Right lung (tissue), 2 donors: ENCODE measurements at regions not wholly inside any gene's neighbourhood (a gene's known extent, or its start where the extent isn't known, plus 50 kb on each side); places are given as distances from the start of the nearest gene placed in this dataset.
"Not testable (repeated sequence)": the region's sequence is repeated elsewhere in the genome, so short reads cannot be mapped to it uniquely, and the experiment has no call there.

ENCODE experiments used
- DNase-seq, 2 donors: peaks; one replicate each; pipeline ENCODE4 v3.0.0-alpha.2; 2013

DNA sequence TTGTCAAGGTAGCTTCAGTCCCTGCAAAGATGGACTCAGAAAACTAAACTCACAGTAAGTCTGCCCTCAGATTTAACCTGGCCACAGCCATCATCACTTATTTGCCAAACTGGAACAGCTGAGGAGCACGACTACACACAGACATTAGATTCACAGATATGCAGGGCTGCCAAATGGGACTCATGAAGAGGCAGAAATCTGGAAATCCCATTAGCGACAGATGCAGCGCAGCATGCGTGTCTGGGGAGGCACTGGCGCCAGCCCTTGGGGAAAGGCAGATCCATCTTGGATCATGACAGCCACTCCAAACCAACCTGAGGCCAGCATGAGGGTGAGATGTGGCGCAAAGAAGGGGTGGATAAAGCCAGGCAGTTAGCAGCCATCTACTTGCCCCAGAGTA lies 160.7 kb upstream of the TSC22D2 start:
- DNase-seq, result no peak

DNA sequence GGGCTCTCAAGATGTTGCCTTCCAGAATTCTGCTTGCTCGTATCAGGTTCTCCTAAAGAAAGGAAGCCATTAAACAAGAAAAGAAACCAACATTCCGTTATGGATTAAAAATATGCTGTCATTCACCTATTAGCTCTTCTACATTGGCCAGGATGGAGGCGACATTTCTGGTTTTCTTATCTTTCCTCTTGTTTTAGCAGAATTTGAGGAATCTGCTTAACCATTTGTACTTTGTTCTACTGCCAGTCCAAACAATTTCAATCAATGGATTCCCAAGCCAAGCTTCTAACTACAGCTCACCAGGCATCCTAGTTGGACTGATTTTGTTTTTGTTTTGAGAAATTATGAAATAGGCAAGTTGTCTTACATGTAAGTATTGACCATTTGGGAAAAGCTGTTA lies 164.6 kb upstream of the TSC22D2 start:
- no peak for DNase-seq

DNA sequence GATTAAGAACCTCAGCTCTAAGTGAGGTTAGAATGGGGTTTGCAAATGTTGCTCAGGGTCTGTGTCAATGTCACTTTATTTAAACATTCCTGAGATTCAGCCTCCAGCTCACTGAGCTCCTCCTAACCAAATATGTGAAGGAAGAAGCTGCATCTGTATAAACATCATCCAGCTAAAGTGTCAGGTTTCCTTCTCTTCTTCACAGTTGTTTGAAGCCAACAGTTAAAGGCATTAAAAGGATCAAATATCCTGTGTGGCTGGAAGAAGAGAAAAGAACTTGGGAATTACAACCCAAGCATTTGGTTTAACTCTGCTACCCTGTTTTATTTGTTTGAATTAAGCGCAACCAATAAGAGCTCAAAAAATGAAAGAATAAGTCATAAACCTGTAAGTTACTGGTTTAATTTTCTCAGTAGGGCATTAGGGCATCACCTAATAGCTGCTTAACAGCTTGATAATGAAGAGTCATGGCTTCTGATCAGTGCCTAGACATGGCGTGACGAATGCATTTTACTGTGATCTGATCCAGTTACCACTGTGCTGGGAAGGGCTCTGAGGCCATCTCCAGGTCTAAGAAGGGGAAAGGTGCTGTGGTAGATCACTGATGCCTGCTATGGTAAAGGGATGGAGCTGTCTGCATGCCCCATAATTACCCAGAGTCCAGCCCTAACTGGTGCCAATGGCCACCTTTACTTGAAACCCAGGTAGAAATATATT lies 165.7 kb upstream of the TSC22D2 start:
- no peak for DNase-seq

DNA sequence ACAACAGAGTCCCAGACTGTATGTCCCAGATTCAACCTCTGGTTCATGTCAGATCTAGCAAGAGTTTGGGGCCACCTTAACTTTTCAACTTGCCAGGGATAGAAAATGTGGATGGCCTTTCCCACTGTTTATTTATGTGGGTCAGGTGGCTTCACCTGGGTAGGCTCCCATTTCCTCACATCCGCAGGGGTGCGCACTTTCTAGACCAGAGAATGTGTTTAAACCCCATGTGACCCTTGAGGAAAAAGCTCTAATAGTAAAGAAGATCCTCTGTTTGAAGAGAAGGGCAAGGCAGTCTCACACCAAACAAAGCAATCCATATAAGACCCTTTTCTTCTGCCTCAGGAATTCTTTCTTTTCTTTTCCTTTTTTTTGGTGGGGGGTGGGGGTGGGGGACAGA lies 167.2 kb upstream of the TSC22D2 start:
- DNase-seq, result no peak

DNA sequence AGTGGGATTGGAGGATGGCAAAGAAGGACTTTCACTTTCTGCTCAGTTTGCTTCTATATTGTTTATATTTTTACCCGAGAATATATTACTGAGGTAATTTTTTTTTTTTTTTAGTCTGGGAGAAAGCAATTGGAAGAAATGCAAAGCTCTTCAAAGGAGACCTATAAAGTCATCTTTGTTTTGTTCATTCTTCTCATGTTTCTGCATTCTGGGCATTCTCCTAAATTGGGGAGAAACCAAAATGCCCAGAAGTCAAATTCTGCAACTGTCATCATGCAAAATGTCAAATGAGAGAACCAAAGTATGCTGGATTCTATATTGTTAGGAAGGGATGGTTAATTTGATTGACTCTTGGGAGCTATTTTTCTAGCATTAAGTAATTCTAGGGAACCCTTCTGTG lies 168.3 kb upstream of the TSC22D2 start:
- DNase-seq, result no peak

DNA sequence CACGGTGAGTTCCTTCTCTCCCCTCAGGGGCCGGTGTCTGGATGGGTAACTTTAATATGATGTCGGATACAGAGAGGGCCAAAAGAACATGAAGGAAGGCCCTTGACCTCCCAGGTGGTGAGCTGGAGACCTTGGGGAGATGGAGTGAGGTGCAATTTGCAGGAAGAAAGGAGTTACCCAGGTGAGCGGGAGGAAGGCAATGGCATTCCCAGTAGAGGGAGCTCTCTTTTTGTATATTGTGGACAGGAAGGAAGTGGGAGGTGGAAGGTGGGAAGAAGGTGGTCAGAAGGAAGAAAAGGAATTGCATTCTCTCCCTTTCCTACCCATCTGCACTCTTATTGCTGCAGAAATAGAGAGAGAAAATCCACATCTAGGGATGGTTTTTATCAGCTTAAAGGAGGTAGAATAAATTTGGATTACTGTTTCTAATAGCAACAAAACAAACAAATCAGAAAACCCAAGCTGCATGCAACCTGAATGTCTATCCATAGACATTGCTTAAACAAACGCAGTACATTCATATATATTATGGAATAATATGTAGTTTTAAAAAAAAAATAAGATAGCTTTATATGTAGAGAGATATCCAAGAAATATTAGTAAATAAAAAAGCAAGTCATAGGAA lies 169.0 kb upstream of the TSC22D2 start:
- DNase-seq, result no peak

DNA sequence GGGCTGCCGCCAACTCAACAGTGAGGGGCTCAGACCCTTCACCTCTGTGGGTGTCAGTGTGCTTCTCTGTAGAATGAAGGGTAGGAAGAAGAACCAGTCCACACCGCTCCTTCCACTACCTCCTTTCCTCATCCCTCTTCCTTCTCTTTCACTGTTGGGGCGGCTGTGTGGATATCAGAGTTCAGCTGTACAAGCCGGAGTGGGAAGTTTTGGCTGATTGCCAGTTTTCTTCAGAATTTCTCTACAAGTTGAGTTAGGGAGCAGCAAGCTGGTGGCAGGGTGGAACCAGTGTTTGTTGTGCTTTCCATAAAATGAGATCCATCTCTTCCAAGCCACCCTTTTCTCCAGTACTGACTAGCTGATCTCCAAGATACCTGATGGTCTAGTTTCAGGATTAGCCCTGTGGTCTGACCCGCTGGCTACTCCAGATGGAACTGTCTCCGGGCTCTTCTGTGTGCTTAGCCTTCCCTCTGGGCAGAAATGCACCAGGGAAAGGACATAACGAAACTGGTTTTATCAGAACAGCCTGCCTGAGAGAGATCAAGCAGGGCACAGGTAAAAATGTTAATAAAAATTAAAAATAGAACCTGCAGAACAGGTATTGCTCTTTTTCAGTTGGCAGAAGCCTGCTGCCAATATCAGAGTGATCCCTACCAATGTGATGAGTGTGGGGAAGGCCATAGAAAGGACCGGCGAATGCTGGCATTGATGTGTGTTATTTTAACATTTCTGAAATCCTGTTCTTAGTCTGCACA lies 169.9 kb upstream of the TSC22D2 start:
- DNase-seq, result no peak

DNA sequence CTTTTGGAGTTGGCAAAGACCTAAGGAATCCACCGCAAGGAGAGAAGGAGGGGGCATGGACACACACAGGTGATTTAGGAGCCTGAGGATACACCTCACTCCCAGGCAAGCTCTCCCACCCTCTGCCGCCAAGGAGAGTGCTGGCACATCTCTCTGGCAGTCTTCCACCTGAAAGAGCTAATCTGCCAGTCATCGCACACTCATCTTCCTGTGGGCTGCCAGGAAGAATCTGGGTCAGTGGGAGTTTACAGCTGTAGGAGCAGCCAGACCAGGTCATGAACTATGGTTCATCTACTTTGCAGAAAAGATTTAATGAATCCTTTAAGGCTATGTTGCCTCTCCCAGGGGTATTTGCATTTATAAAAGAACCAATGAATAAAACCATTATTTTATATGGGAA lies 170.6 kb upstream of the TSC22D2 start:
- no peak for DNase-seq

DNA sequence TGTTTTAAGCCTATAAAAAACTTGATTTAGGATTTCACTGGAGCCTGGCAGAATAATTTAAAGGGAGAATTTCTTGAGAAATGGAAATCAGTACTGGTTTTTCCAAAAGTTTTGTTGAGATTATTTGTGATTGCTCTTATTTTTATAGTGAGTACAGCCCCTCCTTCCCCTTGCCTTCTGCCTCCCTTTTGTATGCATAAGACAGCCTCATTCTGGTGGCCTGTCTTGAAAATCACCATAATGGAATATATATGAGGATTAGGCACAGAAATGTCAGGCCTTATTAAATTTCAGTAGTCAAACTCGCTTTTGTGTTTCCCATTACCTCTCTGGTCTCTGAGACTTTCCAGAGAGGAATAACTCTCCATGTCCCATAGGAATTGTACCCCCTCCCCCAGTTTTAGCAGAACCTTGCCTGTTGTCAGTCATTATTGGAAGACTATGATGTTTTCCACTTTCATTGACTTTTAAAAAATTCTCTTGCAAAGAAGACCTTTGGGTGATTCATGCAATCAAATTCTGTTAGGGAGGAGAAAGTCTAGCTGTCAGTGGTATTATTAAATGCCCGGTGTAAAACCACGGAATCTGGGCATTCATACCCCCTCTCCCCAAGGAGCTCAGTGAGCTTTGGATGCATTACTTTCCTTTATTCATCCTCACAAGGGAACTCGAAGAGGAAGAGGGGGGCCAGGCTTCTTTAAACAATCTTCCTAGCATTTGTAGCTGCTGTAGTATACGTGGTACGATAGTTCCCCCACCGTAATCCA lies 171.6 kb upstream of the TSC22D2 start:
- no peak for DNase-seq

DNA sequence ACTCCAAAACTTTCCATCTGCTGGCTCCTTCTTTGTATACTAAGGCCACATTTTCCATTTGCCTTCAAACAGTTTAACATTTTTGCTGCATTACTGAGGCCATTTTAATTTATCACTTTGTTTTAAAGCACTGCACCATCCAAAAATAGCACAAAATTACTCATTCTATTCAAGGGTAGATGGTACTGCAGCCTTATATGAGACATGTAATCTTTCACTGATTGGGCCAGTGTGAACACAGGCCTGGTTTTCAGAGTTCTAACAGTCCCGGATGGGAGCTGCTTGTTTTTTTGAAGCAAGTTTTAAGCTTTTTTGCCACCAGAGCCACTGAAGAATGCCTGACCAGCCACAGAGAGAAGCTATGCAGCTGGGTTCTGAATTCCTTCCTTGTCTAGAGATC lies 172.3 kb upstream of the TSC22D2 start:
- no peak for DNase-seq

DNA sequence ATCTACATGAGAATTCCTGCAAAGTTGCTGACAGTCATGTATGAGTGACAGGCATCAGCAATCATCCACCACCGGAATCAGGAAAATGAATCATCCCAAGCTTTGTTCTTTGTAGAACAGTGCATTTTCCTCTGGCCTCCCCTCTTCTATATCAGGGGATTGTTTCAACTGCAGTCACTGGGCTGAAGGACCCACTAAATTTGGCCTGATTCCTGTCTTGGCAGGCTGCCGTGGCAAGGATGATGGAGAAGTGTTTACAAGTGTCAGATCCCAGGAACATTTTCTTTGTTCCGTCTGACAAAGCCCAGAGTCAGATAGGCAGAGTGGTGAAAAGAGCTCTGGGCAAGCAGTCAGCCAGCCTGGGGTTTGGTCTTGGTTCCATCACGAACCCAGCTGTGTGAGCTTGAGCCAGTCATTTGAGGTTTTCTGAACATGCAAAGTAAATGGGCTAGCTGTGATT lies 175.1 kb upstream of the TSC22D2 start:
- no peak for DNase-seq

DNA sequence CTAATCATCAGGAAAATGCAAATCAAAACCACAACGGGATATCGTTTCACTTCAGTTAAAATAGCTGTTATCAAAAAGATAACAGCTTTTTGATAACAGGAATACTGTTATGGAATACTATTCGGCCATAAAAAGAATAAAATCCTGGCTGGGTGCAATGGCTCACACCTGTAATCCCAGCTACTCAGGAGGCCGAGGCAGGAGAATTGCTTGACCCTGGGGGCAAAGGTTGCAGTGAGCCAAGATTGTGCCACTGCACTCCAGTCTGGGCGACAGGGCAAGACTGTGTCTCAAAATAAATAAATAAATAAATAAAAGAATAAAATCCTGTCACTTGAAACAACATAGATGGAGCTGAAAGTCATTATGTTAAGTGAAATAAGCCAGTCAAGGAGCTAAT lies 178.1 kb upstream of the TSC22D2 start:
- no peak for DNase-seq

DNA sequence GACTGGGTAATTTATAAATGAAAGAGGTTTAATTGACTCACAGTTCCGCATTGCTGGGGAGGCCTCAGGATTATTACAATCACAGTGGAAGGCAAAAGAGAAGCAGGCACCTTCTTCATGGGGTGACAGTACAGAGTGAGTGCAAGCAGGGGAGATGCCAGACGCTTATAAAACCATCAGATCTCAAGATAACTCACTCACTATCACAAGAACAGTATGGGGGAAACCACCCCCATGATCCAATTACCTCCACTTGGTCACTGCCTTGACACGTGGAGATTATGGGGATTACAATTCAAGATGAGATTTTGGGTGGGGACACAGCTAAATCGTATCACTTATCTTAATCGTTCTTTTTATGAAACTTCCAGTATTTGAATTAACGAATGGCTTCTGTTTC lies 179.5 kb upstream of the TSC22D2 start:
- not testable (repeated sequence) for DNase-seq

DNA sequence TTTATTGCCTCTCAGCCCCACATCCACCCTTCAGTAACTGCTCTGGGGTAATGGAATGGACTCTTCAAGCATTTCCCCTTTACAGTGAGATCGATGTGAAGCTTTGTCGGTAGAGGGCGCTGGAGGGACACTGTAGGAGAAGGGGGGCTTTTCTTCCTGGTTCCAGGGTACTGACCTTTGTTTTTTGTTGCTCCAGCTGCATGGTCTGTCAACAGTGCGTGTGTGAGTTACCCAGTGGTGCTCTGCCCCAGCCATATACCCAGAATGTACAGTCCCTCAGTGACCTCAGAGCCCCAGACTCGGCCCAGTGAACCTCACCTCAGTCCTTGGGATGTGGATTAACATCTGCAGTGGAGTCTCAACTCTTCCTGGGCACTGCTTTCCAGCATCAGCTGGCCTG lies 180.3 kb upstream of the TSC22D2 start:
- DNase-seq, result no peak

DNA sequence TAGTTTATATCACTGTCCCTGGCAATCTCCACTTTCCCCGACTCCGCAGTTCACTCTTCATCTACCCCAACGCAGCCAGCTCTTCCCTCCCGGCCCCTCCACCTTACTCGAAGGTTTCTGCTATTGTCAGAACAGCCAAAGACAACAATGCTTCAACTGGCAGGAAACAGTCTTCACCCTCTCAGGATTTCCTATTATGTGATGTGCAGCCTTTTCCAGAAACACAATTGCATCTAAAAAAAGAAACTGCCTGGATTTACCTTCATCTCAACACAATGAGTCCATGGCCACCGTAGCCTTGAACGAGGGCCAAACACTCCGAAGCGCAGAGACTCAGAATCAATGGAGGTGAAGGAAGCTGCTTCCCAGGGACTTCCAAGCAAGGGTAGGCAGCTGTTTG lies 182.1 kb upstream of the TSC22D2 start:
- DNase-seq, result no peak

DNA sequence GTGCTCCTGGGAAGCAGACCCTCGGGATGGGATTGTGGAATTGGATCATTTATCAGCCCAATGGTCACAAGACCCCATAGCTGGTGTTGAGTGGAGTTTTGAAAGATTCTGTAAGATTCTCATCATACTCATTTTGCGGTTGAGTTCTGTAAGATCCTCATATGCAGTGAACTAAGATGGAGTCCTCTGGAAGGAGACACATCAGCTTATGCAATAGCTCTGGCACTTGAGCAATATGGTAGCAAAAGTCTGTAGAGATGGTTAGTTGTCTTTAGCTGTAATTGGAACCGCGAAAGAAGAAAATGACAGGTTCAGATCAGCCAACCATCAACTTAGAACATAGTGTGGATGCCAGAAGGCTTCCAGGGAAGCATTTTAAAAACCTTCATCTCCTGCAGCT lies 184.5 kb upstream of the TSC22D2 start:
- no peak for DNase-seq

DNA sequence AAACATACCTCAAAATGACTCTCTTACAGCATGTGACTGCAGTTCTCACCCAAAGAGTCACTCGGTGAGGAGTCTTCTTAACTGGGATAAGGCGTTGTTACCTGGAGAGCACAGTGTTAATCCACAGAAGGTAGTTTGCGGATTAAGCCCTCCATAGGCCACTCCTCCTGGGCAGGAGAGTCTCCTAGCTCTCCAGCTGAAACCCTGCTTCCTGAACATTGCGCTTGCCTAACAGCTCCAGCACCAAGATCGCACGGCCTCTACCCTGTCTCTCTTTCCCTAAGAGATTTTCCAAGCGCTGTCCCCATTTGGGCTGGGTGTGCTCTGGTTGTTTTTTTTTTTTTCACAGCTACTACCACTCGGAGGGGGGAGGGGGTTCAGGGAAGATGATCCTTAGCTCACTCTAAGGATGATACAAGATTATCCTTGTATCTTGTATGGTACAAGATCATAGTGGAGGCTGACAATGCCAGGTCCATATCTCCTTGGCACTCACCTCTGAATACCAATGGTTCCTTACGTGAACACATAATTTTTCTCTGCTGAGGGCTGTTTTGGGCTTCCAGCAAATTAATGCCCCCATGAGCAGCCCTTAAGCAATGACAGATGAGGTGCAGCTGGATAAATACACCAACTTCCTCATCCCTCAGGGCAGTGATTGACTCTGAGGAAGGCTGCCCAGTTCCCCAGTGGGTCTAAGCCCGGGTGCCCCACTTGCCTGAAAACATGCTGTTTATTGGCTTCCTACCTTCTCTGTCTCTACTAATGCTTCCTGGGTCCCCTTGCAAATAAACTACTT lies 185.2 kb upstream of the TSC22D2 start:
- no peak for DNase-seq

DNA sequence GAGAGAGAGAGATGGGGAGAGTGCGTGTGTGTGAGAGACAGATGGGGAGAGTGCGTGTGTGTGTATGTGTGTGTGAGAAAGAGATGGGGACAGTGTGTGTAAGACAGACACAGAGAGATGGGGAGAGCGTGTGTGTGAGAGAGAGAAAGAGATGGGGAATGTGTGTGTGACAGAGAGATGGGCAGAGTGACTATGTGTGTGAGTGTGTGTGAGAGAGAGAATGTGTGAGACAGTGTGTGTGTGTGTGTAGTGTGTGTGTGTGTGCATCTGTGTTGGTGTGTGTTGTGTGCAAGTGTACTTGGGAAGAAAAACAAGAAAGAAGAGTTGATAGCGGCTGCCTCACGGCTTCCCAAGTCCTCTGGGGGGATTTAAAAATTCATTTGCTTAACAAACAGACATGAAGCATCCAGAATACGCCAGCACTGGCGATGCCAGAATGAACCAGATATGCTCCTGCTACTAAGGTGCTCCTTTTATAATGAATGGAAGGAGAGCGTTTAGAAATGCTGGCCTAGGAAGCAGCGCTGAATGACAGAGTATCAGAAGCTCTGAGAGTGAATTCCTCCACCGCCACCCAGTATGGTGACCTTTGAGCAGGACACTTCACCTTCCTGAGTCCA lies 186.1 kb upstream of the TSC22D2 start:
- no peak for DNase-seq

DNA sequence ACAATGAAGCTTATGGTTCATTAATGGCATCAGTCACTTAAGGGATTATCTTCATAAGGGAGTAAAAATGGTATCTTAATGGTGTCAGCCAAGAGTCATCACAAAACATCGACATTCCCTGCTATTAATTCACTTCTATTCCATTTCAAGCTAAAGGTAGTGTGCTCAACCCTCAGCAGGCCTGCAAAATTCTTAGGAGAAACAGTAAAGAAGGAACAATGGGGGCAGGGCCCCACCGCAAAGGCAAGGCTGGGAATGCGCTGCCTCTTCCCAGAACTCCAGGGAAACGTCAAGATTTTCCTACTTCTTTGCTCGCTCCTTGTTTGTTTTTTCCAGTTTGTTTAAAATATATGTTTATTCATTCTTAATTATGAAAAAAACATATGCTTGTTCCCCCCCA lies 187.3 kb upstream of the TSC22D2 start:
- DNase-seq, result no peak

DNA sequence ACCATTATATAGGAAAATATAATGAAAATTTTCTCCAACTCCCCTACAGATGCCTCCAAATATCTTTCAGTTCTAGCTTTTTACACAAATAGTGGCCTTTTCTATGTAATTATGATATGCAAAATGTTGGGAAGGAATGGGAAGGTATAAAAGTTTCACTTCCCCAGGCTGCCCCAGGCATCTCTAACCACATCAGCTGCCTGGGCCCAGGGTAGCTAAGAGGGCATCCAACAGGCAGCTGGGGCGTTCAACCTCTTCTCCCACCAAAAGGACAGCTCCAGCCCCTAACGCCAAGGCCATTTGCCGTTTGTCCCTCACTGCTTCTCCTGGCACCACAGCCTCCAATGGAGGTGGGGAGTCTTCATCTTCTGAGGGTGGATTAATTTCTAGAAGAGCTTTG lies 188.1 kb upstream of the TSC22D2 start:
- DNase-seq, result no peak

DNA sequence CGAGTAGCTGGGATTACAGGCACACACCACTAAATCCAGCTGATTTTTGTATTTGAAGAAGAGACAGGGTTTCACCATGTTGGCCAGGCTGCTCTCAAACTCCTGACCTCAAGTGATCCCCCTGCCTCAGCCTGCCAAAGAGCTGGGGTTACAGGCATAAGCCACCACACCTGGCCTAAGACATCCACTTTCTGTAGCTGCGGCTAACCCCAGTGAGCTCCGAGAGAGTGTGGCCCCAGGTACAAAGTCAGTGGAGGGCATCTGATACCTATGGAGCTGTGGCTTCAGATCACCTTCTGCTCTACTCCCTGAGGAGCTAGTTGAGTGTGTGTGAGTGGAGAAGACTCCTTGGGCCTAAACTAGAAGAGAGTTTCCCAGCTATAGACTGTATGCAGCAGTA lies 189.3 kb upstream of the TSC22D2 start:
- DNase-seq, result no peak
